MV-4-11 (cell line): ENCODE measurements at regions not wholly inside any gene's neighbourhood (a gene's known extent, or its start where the extent isn't known, plus 50 kb on each side); places are given as distances from the start of the nearest gene placed in this dataset.
"Not testable (repeated sequence)": the region's sequence is repeated elsewhere in the genome, so short reads cannot be mapped to it uniquely, and the experiment has no call there.

Experiments
- DNase-seq: peaks from one replicate; lab custom pipeline; 2025; lab: John Stamatoyannopoulos, UW

GRCh38 chr16:58962811-58963210 lies 228.7 kb upstream of the GOT2 start:
- DNase-seq = no peak

- no peak for DNase-seq
Observed at GRCh38 chr16:58960484-58960883, 226.4 kb upstream of the GOT2 start.

DNA sequence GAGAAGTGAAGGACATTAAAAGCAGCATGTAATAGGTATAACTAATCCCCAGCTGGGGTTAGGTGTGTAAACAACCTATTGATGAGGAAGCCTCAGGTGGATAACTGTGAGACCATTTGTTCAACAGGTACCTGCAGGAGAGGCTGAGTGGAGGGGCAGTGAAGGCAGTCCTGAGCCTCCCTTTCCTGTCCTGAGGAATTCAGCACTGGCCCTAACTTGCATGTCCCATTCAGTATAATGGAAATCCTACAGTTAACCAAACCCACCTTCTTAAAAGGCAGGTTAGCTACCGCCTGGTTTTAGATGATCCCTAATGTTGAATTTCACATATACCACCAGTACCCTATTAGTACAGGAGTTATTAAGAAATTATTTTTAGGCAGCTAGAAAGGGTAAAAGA lies 225.9 kb upstream of the GOT2 start:
- no peak for DNase-seq

DNA sequence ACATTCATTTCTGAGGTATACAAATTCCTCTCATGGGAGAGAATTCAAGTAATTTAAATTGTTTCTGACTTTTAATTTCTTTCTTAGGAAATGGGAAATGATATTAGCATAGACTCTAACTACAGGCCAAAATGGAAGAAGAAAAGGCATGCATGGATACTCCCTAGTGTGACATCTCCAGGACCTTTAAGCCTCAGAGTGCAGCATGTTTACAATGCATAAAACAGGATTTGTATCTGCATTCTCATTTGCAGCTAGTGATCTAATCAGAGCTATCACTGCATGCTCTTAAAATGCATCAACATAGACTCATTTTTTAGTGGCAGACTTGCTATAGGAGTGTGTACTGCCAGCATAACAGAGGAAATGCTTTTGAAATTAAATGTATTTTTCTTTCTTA lies 224.6 kb upstream of the GOT2 start:
- DNase-seq = no peak

GRCh38 chr16:58948244-58948643 lies 214.1 kb upstream of the GOT2 start:
- DNase-seq = no peak

GRCh38 chr16:58940609-58941008 lies 206.5 kb upstream of the GOT2 start:
- DNase-seq = no peak

- DNase-seq = no peak
Observed at GRCh38 chr16:58938811-58939210, 204.7 kb upstream of the GOT2 start.

DNA sequence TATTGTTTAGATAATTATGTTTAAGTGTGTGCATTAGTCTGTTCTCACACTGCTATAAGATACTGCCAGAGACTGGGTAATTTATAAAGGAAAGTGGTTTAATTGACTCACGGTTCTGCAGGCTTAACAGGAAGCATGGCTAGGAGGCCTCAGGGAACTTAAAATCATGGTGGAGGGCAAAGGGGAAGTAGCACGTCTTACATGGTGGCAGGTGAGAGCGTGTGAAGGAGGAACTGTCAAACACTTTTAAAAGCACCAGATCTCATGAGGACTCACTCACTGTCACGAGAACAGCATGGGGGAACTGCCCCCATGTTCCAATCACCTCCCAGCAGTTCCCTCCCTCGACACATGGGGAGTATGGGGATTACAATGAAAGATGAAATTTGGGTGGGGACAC lies 203.5 kb upstream of the GOT2 start:
- DNase-seq = peak; percentile 80

GRCh38 chr16:58933186-58933585 lies 199.1 kb upstream of the GOT2 start:
- DNase-seq = no peak

DNA sequence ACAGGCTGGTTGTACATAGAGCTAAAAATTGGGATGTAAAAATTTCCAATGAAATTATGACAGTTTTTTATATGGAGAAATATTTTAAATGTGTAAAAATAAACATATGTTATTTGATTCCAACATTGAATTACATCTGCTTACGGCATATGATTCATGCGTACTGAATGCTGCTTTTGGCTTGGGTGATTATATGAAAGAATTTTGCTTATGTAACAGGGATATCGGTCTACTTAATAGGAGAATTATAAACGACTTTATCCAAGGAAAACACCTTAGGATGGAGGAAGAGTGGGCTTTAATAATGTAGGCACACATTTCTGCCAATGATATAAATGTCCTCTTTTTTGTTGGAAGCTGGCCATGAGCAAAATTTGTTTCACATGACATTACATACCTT lies 197.3 kb upstream of the GOT2 start:
- no peak for DNase-seq

GRCh38 chr16:58923094-58923493 lies 189.0 kb upstream of the GOT2 start:
- no peak for DNase-seq

- DNase-seq = no peak
Observed at GRCh38 chr16:58913456-58913855, 179.3 kb upstream of the GOT2 start.

- DNase-seq = no peak
Observed at GRCh38 chr16:58912571-58912970, 178.5 kb upstream of the GOT2 start.

- peak; percentile 71 for DNase-seq
Observed at GRCh38 chr16:58906981-58907715, 173.0 kb upstream of the GOT2 start.

DNA sequence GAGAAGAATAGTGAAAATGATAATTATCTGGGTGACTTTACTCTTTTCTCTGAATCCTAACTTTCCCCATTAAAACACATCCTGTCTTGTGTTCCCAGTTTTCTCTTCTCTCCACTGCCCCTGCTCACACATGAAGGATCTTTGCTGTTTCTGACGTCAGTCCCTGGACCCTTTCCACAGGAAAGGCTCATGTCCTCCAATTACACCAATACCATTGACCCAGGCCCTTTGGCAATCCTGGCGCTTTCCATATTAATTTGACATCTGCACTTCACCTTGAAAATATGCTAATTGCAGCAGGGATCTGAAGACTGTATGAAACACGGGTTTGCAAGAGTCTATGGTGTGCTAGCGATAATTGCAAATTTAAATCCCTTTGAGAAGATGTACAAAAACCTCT lies 170.2 kb upstream of the GOT2 start:
- DNase-seq = no peak

DNA sequence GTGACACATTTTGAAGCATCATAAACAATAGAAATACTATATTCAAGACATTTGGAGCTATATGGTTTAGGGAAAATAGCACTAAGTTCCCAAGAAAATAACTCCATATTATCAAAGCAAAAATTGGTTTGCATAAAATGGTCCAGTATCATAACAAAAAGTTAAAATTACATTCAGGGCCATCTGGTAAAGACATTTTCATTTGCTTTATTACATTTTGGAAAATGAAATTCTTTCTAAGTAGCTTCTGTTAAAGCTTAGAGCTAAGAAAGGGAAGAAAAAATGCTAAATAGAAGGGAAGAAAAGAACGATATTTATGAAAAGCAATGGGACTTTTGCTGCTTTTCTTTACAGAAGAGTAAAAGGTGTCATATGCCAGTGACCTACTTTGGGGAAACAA lies 155.4 kb upstream of the GOT2 start:
- DNase-seq = no peak

GRCh38 chr16:58885528-58886170 lies 151.5 kb upstream of the GOT2 start:
- DNase-seq = peak; percentile 21

DNA sequence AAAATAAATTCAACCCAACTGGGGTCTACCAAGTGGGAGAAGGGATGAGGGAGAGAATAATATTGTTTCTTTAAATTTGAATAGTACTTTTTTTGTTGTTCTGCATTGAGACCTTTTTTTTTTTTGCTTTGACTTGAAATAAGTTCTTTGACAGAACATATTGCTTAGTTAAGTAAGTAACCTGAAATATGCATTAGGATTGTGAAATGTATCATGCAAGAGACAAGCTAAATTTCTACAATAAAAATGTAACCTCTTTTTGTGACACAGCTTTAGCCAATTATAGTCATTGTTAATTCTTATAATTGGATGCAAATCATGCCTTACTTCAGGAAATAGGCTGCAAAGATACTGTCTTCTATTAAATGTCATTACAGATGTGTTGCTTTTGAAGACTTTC lies 150.0 kb upstream of the GOT2 start:
- DNase-seq = no peak

DNA sequence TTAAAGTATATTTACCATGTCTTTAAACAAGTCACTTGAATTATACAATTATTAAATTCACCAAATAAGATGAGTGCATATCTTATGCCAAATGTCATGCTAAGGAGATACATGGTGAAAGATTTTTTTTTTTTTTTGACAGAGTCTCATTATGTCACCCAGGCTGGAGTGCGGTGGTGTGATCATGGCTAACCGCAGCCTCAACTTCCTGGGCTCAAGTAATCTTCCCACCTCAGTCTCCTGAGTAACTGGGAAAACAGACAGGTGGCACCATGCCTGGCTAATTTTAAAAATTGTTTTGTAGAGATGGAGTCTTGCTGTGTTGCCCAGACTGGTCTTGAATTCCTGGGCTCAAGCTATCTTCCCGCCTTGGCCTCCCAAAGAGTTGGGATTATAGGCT lies 149.0 kb upstream of the GOT2 start:
- peak; percentile 59 for DNase-seq

GRCh38 chr16:58882292-58882691 lies 148.2 kb upstream of the GOT2 start:
- DNase-seq = peak; percentile 98

DNA sequence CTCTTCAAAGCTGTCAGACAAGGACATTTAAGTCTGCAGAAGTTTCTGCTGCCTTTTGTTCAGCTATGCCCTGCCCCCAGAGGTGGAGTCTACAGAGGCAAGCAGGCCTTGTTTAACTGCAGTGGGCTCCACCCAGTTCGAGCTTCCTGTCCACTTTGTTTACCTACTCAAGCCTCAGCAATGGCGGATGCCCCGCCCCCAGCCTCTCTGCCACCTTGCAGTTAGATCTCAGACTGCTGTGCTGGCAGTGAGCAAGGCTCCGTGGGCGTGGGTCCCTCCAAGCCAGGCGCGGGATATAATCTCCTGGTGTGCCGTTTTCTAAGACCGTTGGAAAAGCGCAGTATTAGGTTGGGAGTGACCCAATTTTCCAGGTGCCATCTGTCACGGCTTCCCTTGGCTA lies 144.5 kb upstream of the GOT2 start:
- not testable (repeated sequence) for DNase-seq

DNA sequence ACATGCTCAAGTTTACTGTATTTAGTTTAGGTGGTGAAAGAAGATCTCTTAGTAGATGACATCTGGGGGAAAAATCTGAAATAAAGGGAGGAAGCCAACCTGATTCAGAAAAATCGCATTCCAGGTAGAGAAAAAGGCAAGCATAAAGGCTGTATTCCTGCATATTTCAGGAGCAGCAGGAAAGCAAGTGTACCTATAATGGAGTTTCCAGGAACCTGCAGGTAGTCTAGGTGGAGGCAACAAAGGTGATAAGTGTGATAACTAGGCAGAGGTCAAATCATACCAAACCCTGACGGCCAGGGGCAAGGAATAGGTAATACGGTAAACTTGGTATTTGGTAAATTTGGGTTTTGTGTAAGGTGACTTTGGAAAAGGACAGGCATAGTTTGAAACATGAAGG lies 132.8 kb upstream of the GOT2 start:
- no peak for DNase-seq

- DNase-seq = no peak
Observed at GRCh38 chr16:58863761-58864160, 129.6 kb upstream of the GOT2 start.

DNA sequence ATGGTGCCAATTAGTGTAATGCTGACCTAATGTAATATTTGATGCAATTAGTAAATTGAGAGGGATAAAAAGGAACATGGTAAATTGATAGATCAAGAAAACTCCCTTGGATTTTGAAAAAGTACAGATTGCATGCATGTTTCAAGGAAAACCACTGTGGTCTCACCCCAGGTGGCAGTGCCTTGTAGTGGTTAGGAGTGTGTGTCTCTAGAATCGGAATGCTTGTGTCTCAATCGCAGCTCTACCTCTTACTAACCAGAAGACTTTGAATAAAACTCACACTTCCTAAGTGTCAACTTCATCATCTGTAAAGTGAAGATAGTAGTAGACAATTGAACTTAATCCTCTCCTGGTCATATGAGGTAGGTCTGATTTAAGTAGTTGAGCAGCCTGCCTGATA lies 128.9 kb upstream of the GOT2 start:
- DNase-seq = no peak
